HCT116 (cell line): ENCODE measurements at regions not wholly inside any gene's neighbourhood (a gene's known extent, or its start where the extent isn't known, plus 50 kb on each side); places are given as distances from the start of the nearest gene placed in this dataset.

Source experiments
- ATAC-seq: fragments of 200-7000 bp; cut with Tn5 transposase; 2 replicates; pipeline ENCODE4 v1.9.1; 2020; ENCODE audit warnings: mild to moderate bottlenecking, moderate library complexity
- BruUV-seq: library from RNA; stranded (reverse); fragments of 400-500 nt; replicated peaks from 2 replicates; lab custom pipeline; 2021; lab: Mats Ljungman, UMichigan
- CTCF ChIA-PET: fragments of 300-600 bp; sonication (Branson Sonifier 250); formaldehyde crosslinking; loops from one replicate; lab custom pipeline; 2021; ENCODE audit warnings: antibody characterized with exemption; lab: Charles Lee
- POLR2A ChIA-PET: fragments of 300-600, 350-600 bp; sonication (Branson Sonifier 250); formaldehyde crosslinking; loops from one replicate; lab custom pipeline; 2021; ENCODE audit warnings: antibody characterized with exemption; lab: Charles Lee
- RAD21 ChIA-PET, 2 experiments: fragments of 300-600 bp; sonication (Branson Sonifier 250); formaldehyde crosslinking; loops; one replicate each; lab custom pipeline; 2023; ENCODE audit warnings: low total read pairs in 2 of 2; ENCODE audit not compliant: uncharacterized antibody in 2 of 2, unreplicated experiment in 2 of 2, low non-redundant PET in 1 of 2; lab: Charles Lee
- DNase-seq: peaks from one replicate; pipeline ENCODE4 v3.0.0-alpha.2; 2010; ENCODE audit warnings: low read depth, low spot score
- H2AFZ ChIP-seq: fragments of 200-600 bp; shearing (Covaris generic), sonication (generic); 2 replicates; pipeline ENCODE4 v1.6.1; 2017; ENCODE audit warnings: low read depth, mixed run types, mixed read lengths, antibody characterized with exemption, low read length; ENCODE audit not compliant: poor library complexity, severe bottlenecking
- H3K27ac ChIP-seq: 2 replicates; pipeline ENCODE4 v1.5.1; 2012; ENCODE audit warnings: low read depth, low read length
- H3K27me3 ChIP-seq: fragments of 200-600 bp; sonication (generic); 2 replicates; pipeline ENCODE4 v1.6.1; 2016; ENCODE audit warnings: mixed run types, low read length, mixed read lengths; ENCODE audit not compliant: insufficient read depth
- H3K36me3 ChIP-seq, 2 experiments: fragments of 200-500 bp in 1 of 2; fragments of 200-600 bp in 1 of 2; sonication (Bioruptor generic) in 1 of 2; sonication (generic) in 1 of 2; 2 replicates each; pipeline versions ENCODE4 v1.5.1 to v1.6.1; 2014 to 2016; ENCODE audit warnings: low read length in 2 of 2, inconsistent platforms in 1 of 2, mixed read lengths in 1 of 2, mixed run types in 1 of 2; ENCODE audit not compliant: insufficient read depth in 2 of 2, control insufficient read depth in 1 of 2
- H3K4me1 ChIP-seq, 2 experiments: fragments of 200-600 bp in 1 of 2; sonication (generic) in 1 of 2; 2 replicates each; pipeline versions ENCODE4 v1.5.1 to v1.6.1; 2012 to 2017; ENCODE audit warnings: low read length in 2 of 2, inconsistent platforms in 1 of 2, mild to moderate bottlenecking in 1 of 2, mixed read lengths in 1 of 2, mixed run types in 1 of 2, moderate library complexity in 1 of 2; ENCODE audit not compliant: insufficient read depth in 2 of 2, control insufficient read depth in 1 of 2
- H3K4me2 ChIP-seq: fragments of 200-600 bp; sonication (generic); 2 replicates; pipeline ENCODE4 v1.6.1; 2017; ENCODE audit warnings: mixed run types, low read length, mixed read lengths
- H3K4me3 ChIP-seq, 2 experiments: fragments of 200-600 bp in 1 of 2; sonication (generic) in 1 of 2; replicated peaks in 1 of 2; 2 replicates each; pipeline ENCODE4 v1.5.1; 2011 to 2016; ENCODE audit warnings: low read length in 2 of 2, control low read depth in 1 of 2, low read depth in 1 of 2, mild to moderate bottlenecking in 1 of 2, mixed read lengths in 1 of 2, mixed run types in 1 of 2
- H3K79me2 ChIP-seq: fragments of 200-600 bp; sonication (generic); 2 replicates; pipeline ENCODE4 v1.6.1; 2017; ENCODE audit warnings: mild to moderate bottlenecking, mixed run types, low read length, moderate library complexity, mixed read lengths; ENCODE audit not compliant: insufficient read depth
- H3K9ac ChIP-seq: fragments of 200-600 bp; sonication (generic); 2 replicates; pipeline ENCODE4 v1.6.1; 2016; ENCODE audit warnings: low read length, mixed read lengths
- H3K9me2 ChIP-seq: fragments of 200-600 bp; sonication (generic), shearing (Covaris generic); 2 replicates; pipeline ENCODE4 v1.6.1; 2017; ENCODE audit warnings: mixed run types, mild to moderate bottlenecking, moderate library complexity; ENCODE audit not compliant: insufficient read depth
- H3K9me3 ChIP-seq, 2 experiments: fragments of 200-500 bp in 1 of 2; fragments of 200-600 bp in 1 of 2; sonication (Bioruptor generic) in 1 of 2; sonication (generic) in 1 of 2; 2 replicates each; pipeline ENCODE4 v1.6.1; 2014 to 2017; ENCODE audit warnings: low read length in 2 of 2, mixed read lengths in 2 of 2, inconsistent platforms in 1 of 2, low read depth in 1 of 2, mild to moderate bottlenecking in 1 of 2, mixed run types in 1 of 2, moderate library complexity in 1 of 2; ENCODE audit not compliant: control insufficient read depth in 1 of 2, insufficient read depth in 1 of 2
- H4K20me1 ChIP-seq: fragments of 200-600 bp; sonication (generic), shearing (Covaris generic); 2 replicates; pipeline ENCODE4 v1.6.1; 2017; ENCODE audit warnings: mixed run types, mild to moderate bottlenecking, moderate library complexity; ENCODE audit not compliant: insufficient read depth
- CEBPB ChIP-seq: IDR thresholded peaks from 2 replicates; pipeline ENCODE4 v1.6.1; 2012; ENCODE audit warnings: low read depth
- ELF1 ChIP-seq: IDR thresholded peaks from 2 replicates; pipeline ENCODE4 v1.6.1; 2012; ENCODE audit warnings: low read depth, borderline replicate concordance
- EZH2 ChIP-seq: fragments of 200-600 bp; sonication (generic); IDR thresholded peaks from 2 replicates; pipeline ENCODE4 v1.6.1; 2017; ENCODE audit warnings: antibody characterized with exemption, mixed run types
- EZH2phosphoT487 ChIP-seq: fragments of 200-600 bp; IDR thresholded peaks from 2 replicates; pipeline ENCODE4 v1.6.1; 2018; ENCODE audit warnings: antibody characterized with exemption, borderline replicate concordance
- JUND ChIP-seq: IDR thresholded peaks from 2 replicates; pipeline ENCODE4 v1.6.1; 2012
- RAD21 ChIP-seq: IDR thresholded peaks from 2 replicates; pipeline ENCODE4 v1.6.1; 2012; ENCODE audit warnings: low read depth, mild to moderate bottlenecking
- SP1 ChIP-seq: IDR thresholded peaks from 2 replicates; pipeline ENCODE4 v1.6.1; 2012; ENCODE audit warnings: low read depth
- TCF7L2 ChIP-seq: IDR thresholded peaks from 2 replicates; pipeline ENCODE4 v1.7.0; 2011; ENCODE audit warnings: borderline replicate concordance, inconsistent platforms; ENCODE audit not compliant: insufficient read depth, insufficient read length; ENCODE audit errors: extremely low read depth
- intact Hi-C: fragments of 100-400 bp; cut with micrococcal nuclease; formaldehyde crosslinking; loops from 2 replicates; pipeline ENCODE4 v1.10.0; 2022
- TF ChIP-seq, protein P1 (sequence below): IDR thresholded peaks from 2 replicates; pipeline ENCODE4 v1.6.1; 2011; ENCODE audit warnings: mild to moderate bottlenecking, low read length, moderate library complexity; ENCODE audit not compliant: insufficient replicate concordance; ENCODE audit errors: extremely low read depth
- TF ChIP-seq, protein P2 (sequence below): IDR thresholded peaks from 2 replicates; pipeline ENCODE4 v1.6.1; 2012
- TF ChIP-seq, protein P3 (sequence below): IDR thresholded peaks from 2 replicates; pipeline ENCODE4 v1.6.1; 2012

DNA sequence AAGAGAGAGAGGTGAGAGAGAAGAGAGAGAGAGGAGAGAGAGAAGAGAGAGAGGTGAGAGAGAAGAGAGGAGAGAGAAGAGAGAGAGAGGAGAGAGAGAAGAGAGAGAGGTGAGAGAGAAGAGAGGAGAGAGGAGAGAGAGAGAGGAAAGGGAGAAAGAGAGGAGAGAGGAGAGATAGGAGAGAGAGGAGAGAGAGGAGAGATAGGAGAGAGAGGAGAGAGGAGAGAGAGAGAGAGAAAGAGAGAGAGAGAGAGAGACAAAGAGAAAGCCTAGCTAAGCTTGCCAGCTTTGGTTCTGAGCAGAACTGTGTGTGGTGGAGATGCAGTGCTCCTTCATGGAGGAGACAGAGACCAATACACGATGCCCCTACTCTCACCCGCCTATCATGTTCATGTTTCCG, 99.1 kb upstream of the KCNA3 start:
- Histone ChIP-seq H3K79me2 (no peaks in the 10 kb centered on the region), H3K27ac (no peak overlapping the region), H3K9me2 (no peaks in the 10 kb centered on the region), H4K20me1 (no peaks in the 10 kb centered on the region), H3K4me3 (no peak overlapping the region), H3K27me3 (peaks cover 80% of the 10 kb centered on the region), H3K9ac (no peak overlapping the region), H3K36me3 (no peaks in the 10 kb centered on the region), H3K9me3 (no peaks in the 10 kb centered on the region), H2AFZ (no peak overlapping the region), H3K4me2 (no peak overlapping the region), H3K4me1 (no peaks in the 10 kb centered on the region)
- no TSS peak for BruUV-seq
- POLR2A ChIA-PET = no interaction called here
- intact Hi-C loops = no loop called here
- TF ChIP-seq EZH2phosphoT487 (no peak), ELF1 (no peak), SP1 (no peak), TCF7L2 (no peak), EZH2 (no peak), CEBPB (no peak), JUND (no peak), RAD21 (no peak)
- TF ChIP-seq, protein P1, sequence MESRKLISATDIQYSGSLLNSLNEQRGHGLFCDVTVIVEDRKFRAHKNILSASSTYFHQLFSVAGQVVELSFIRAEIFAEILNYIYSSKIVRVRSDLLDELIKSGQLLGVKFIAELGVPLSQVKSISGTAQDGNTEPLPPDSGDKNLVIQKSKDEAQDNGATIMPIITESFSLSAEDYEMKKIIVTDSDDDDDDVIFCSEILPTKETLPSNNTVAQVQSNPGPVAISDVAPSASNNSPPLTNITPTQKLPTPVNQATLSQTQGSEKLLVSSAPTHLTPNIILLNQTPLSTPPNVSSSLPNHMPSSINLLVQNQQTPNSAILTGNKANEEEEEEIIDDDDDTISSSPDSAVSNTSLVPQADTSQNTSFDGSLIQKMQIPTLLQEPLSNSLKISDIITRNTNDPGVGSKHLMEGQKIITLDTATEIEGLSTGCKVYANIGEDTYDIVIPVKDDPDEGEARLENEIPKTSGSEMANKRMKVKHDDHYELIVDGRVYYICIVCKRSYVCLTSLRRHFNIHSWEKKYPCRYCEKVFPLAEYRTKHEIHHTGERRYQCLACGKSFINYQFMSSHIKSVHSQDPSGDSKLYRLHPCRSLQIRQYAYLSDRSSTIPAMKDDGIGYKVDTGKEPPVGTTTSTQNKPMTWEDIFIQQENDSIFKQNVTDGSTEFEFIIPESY = no peak
- TF ChIP-seq, protein P2, sequence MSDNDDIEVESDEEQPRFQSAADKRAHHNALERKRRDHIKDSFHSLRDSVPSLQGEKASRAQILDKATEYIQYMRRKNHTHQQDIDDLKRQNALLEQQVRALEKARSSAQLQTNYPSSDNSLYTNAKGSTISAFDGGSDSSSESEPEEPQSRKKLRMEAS = no peak
- TF ChIP-seq, protein P3, sequence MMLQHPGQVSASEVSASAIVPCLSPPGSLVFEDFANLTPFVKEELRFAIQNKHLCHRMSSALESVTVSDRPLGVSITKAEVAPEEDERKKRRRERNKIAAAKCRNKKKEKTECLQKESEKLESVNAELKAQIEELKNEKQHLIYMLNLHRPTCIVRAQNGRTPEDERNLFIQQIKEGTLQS = no peak
- DNase-seq (no peak), ATAC-seq (no peak)
- CTCF ChIA-PET = interaction anchor here (0.6 to 1.4 kb wide), 3 partner anchors 8 to 10 kb away, joined by 3 read pairs; no protein-coding TSS in a partner anchor
- RAD21 ChIA-PET = no interaction called here
